GM12878 (cell line): ENCODE measurements at regions not wholly inside any gene's neighbourhood (a gene's known extent, or its start where the extent isn't known, plus 50 kb on each side); places are given as distances from the start of the nearest gene placed in this dataset.

Source experiments
- ATF2 ChIP-seq: IDR thresholded peaks from 2 replicates; pipeline ENCODE4 v1.6.1; 2012; ENCODE audit warnings: low read length, inconsistent platforms
- GATAD2B ChIP-seq: fragments of 450-650 bp; conservative IDR thresholded peaks from 2 replicates; pipeline ENCODE4 v1.6.1; 2017; ENCODE audit warnings: low read depth, mild to moderate bottlenecking, moderate library complexity
- JUNB ChIP-seq: IDR thresholded peaks from 2 replicates; pipeline ENCODE4 v1.6.1; 2016; ENCODE audit warnings: antibody characterized with exemption, mild to moderate bottlenecking
- KDM1A ChIP-seq: fragments of 200-600 bp; sonication (generic); IDR thresholded peaks from 2 replicates; pipeline ENCODE4 v1.6.1; 2016; ENCODE audit warnings: borderline replicate concordance
- SREBF2 ChIP-seq: IDR thresholded peaks from 2 replicates; pipeline ENCODE4 v1.6.1; 2012; ENCODE audit warnings: mild to moderate bottlenecking, low read length
- TCF3 ChIP-seq: IDR thresholded peaks from 2 replicates; pipeline ENCODE4 v1.6.1; 2012; ENCODE audit warnings: low read depth, mild to moderate bottlenecking, low read length, borderline replicate concordance; ENCODE audit not compliant: insufficient read depth
- USF1 ChIP-seq: IDR thresholded peaks from 2 replicates; pipeline ENCODE4 v1.6.1; 2011; ENCODE audit warnings: borderline replicate concordance, low read depth, mild to moderate bottlenecking, moderate library complexity, mixed read lengths, low read length; ENCODE audit not compliant: insufficient read depth; ENCODE audit errors: extremely low read length
- ZNF687 ChIP-seq: fragments of 450-650 bp; IDR thresholded peaks from 2 replicates; pipeline ENCODE4 v1.6.1; 2017; ENCODE audit warnings: mild to moderate bottlenecking, moderate library complexity

- TF ChIP-seq GATAD2B = no peak
- no peak for TF ChIP-seq KDM1A
- TF ChIP-seq ATF2 = no peak
- TF ChIP-seq SREBF2 = no peak
- no peak for TF ChIP-seq TCF3
- TF ChIP-seq USF1 = no peak
- no peak for TF ChIP-seq ZNF687
- no peak for TF ChIP-seq JUNB
Measured at GRCh38 chr13:47454986-47455385, 546.1 kb downstream of the SUCLA2 start (continued).
